Trophoblast cell (in vitro differentiated cells and primary cell): ENCODE measurements at regions not wholly inside any gene's neighbourhood (a gene's known extent, or its start where the extent isn't known, plus 50 kb on each side); places are given as distances from the start of the nearest gene placed in this dataset.

Source experiments
- DNase-seq, 2 donors: peaks; one replicate each; pipeline ENCODE4 v3.0.0-alpha.2; 2016
- H2AFZ ChIP-seq: 2 replicates; pipeline ENCODE4 v1.6.1; 2013; ENCODE audit warnings: low read length, moderate library complexity, mild to moderate bottlenecking; ENCODE audit not compliant: insufficient read depth, poor library complexity
- H2AK5ac ChIP-seq: 2 replicates; pipeline ENCODE4 v1.6.1; 2013; ENCODE audit warnings: mild to moderate bottlenecking, low read length
- H2BK120ac ChIP-seq: 2 replicates; pipeline ENCODE4 v1.6.1; 2013; ENCODE audit warnings: low read length, mild to moderate bottlenecking, moderate library complexity; ENCODE audit not compliant: insufficient read depth, poor library complexity
- H2BK12ac ChIP-seq: 2 replicates; pipeline ENCODE4 v1.6.1; 2013; ENCODE audit warnings: mild to moderate bottlenecking, low read length, moderate library complexity
- H2BK5ac ChIP-seq: 2 replicates; pipeline ENCODE4 v1.6.1; 2013; ENCODE audit warnings: low read length, low read depth, moderate library complexity, mild to moderate bottlenecking; ENCODE audit not compliant: poor library complexity
- H3K14ac ChIP-seq: 2 replicates; pipeline ENCODE4 v1.6.1; 2013; ENCODE audit warnings: mild to moderate bottlenecking, low read length
- H3K18ac ChIP-seq: 2 replicates; pipeline ENCODE4 v1.6.1; 2013; ENCODE audit warnings: mild to moderate bottlenecking, low read length
- H3K23ac ChIP-seq: 2 replicates; pipeline ENCODE4 v1.6.1; 2013; ENCODE audit warnings: low read length
- H3K27ac ChIP-seq: 2 replicates; pipeline ENCODE4 v1.5.1; 2013; ENCODE audit warnings: low read depth, mild to moderate bottlenecking, inconsistent platforms, low read length, moderate library complexity
- H3K27me3 ChIP-seq: 2 replicates; pipeline ENCODE4 v1.6.1; 2013; ENCODE audit warnings: inconsistent platforms, mild to moderate bottlenecking, low read length, moderate library complexity; ENCODE audit not compliant: insufficient read depth
- H3K36me3 ChIP-seq, 2 experiments: 1 replicate in 1 of 2; 2 replicates in 1 of 2; pipeline ENCODE4 v1.6.1; 2013; ENCODE audit warnings: low read length in 2 of 2, mild to moderate bottlenecking in 2 of 2, moderate library complexity in 1 of 2; ENCODE audit not compliant: insufficient read depth in 2 of 2, control insufficient read depth in 1 of 2
- H3K4ac ChIP-seq: 2 replicates; pipeline ENCODE4 v1.6.1; 2013; ENCODE audit warnings: low read depth, mild to moderate bottlenecking, low read length, moderate library complexity
- H3K4me1 ChIP-seq, 2 experiments: 1 replicate in 1 of 2; 2 replicates in 1 of 2; pipeline ENCODE4 v1.6.1; 2013; ENCODE audit warnings: low read length in 2 of 2, mild to moderate bottlenecking in 2 of 2, moderate library complexity in 1 of 2; ENCODE audit not compliant: insufficient read depth in 2 of 2, control insufficient read depth in 1 of 2
- H3K4me2 ChIP-seq: 2 replicates; pipeline ENCODE4 v1.6.1; 2013; ENCODE audit warnings: inconsistent platforms, mild to moderate bottlenecking, low read length, moderate library complexity
- H3K4me3 ChIP-seq: 2 replicates; pipeline ENCODE4 v1.5.1; 2013; ENCODE audit warnings: mild to moderate bottlenecking, low read depth, low read length, inconsistent platforms
- H3K79me1 ChIP-seq: one replicate; pipeline ENCODE4 v1.6.1; 2013; ENCODE audit warnings: low read length
- H3K79me2 ChIP-seq: 2 replicates; pipeline ENCODE4 v1.6.1; 2013; ENCODE audit warnings: low read length, mild to moderate bottlenecking; ENCODE audit not compliant: control insufficient read depth, insufficient read depth, poor library complexity
- H3K9ac ChIP-seq: 2 replicates; pipeline ENCODE4 v1.6.1; 2013; ENCODE audit warnings: mild to moderate bottlenecking, low read length
- H3K9me3 ChIP-seq: 2 replicates; pipeline ENCODE4 v1.6.1; 2013; ENCODE audit warnings: low read depth, mild to moderate bottlenecking, control low read depth, inconsistent platforms, low read length; ENCODE audit not compliant: insufficient read depth
- H4K12ac ChIP-seq: 2 replicates; pipeline ENCODE4 v1.6.1; 2013; ENCODE audit warnings: low read depth, mild to moderate bottlenecking, low read length, moderate library complexity
- H4K8ac ChIP-seq: 2 replicates; pipeline ENCODE4 v1.6.1; 2013; ENCODE audit warnings: low read depth, mild to moderate bottlenecking, low read length, moderate library complexity
- H4K91ac ChIP-seq: one replicate; pipeline ENCODE4 v1.6.1; 2013; ENCODE audit warnings: low read depth, mild to moderate bottlenecking, low read length, moderate library complexity
- WGBS: extraction: QIAGEN DNeasy Blood & Tissue Kit; methylation state at CpG from one replicate; pipeline ENCODE4 v1.1.7; 2013; ENCODE audit warnings: missing lambda C conversion rate; ENCODE audit not compliant: insufficient read length, insufficient coverage; ENCODE audit errors: extremely low coverage; 5-methylcytosine and 5-hydroxymethylcytosine counted together

DNA sequence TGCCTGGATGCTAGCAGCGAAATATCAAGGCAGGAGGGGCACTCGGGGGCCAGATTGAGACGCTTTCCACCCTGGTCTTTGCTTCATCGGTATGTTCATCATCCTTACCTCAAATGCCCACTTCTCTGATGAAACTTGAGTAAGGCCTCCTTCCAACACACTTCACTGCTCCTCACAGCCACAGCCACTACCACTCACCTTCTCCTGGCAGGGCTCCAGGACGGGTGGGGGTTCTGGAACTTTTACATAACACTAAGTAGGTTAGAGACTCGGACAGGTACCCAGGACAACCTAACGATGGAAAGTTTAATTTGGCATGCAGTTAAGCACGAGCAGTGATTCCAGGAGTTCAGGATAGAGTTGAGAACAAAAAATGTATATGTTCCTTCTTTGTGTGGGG, 73.9 kb upstream of the SPAG17 start:
- Histone ChIP-seq H4K8ac (no peak overlapping the region), H2AFZ (no peak overlapping the region), H3K18ac (no peak overlapping the region), H2BK120ac (no peak overlapping the region), H2BK5ac (no peak overlapping the region), H3K79me2 (no peaks in the 10 kb centered on the region), H3K36me3 (no peaks in the 10 kb centered on the region), H3K4me3 (no peak overlapping the region), H3K9me3 (no peaks in the 10 kb centered on the region), H3K4ac (no peak overlapping the region), H3K23ac (no peak overlapping the region), H4K12ac (no peak overlapping the region), H3K27me3 (no peaks in the 10 kb centered on the region), H2BK12ac (no peak overlapping the region), H3K14ac (no peak overlapping the region), H3K27ac (no peak overlapping the region), H2AK5ac (no peak overlapping the region), H3K9ac (no peak overlapping the region), H3K4me2 (no peak overlapping the region), H3K79me1 (peaks cover 6% of the 10 kb centered on the region), H4K91ac (no peak overlapping the region), H3K4me1 (peaks cover 2 to 6% of the 10 kb centered on the region in 2 experiments)
- DNase-seq, result no peak
- no CpG with 5 or more reads among the region's 8 CpGs for whole genome bisulfite sequencing

- Histone ChIP-seq H2AK5ac (no peak overlapping the region), H3K23ac (no peak overlapping the region), H2AFZ (no peak overlapping the region), H2BK5ac (no peak overlapping the region), H4K91ac (no peak overlapping the region), H3K9me3 (no peaks in the 10 kb centered on the region), H3K4me3 (no peak overlapping the region), H3K27ac (no peak overlapping the region), H3K4ac (no peak overlapping the region), H4K12ac (no peak overlapping the region), H3K79me1 (peaks cover 6% of the 10 kb centered on the region), H3K18ac (no peak overlapping the region), H2BK12ac (no peak overlapping the region), H4K8ac (no peak overlapping the region), H3K27me3 (no peaks in the 10 kb centered on the region), H3K14ac (no peak overlapping the region), H3K36me3 (no peaks in the 10 kb centered on the region), H3K9ac (no peak overlapping the region), H3K79me2 (no peaks in the 10 kb centered on the region), H3K4me1 (peaks cover 2 to 9% of the 10 kb centered on the region in 2 experiments), H3K4me2 (no peak overlapping the region), H2BK120ac (no peak overlapping the region)
- no peak for DNase-seq
Measured at GRCh38 chr1:118257946-118258345, 72.9 kb upstream of the SPAG17 start.

DNA sequence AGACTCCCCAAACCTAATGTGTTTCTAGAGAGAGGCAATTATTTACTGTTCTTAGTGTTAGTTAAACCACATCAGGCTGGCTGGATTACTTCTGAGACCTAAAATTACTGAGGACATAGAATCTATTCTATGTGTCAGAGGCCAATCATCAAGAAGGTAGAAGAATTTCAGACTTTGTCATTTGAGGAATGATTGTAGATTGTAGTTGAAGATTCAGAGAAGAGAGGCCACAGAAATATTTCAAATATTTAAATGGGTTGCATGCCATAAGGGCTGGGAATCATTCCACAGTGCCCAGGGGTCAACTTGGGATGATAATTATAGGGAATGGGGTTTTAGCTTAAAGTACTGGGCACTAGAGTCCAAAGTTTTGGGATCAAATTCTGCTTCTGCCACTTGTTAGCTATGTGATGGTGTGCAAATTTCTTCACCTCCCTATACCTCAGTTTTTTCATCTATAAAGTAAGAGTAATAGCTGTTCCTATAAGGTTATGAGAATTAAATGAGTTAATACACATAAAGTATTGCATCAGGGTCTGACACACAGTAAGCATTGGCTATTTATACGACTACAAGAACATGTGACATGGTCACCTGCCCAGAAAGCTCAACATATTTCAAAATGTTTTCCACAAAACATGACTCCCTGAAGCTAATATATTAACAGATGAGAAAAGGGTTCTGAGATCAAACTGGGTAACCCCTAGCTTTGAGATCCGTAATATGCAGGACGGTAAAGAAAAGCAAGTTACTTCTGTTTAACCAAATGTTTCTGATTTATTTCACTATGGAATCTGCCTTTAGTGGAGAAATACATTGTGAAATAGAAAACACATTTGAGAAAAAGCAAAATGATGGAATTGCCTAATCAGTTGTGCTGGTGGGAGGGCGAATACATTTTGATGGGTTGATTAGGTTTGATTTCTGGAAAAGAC, 69.7 kb upstream of the SPAG17 start:
- Histone ChIP-seq H2BK5ac (no peak overlapping the region), H3K9ac (no peak overlapping the region), H3K27ac (no peak overlapping the region), H3K4me2 (no peak overlapping the region), H3K4ac (no peak overlapping the region), H3K18ac (no peak overlapping the region), H3K14ac (no peak overlapping the region), H3K23ac (no peak overlapping the region), H3K79me2 (no peaks in the 10 kb centered on the region), H2BK12ac (no peak overlapping the region), H4K8ac (no peak overlapping the region), H4K12ac (no peak overlapping the region), H2BK120ac (no peak overlapping the region), H3K4me3 (no peak overlapping the region), H2AFZ (no peak overlapping the region), H3K36me3 (no peaks in the 10 kb centered on the region), H3K9me3 (no peaks in the 10 kb centered on the region), H3K27me3 (no peaks in the 10 kb centered on the region), H4K91ac (no peak overlapping the region), H3K79me1 (peaks cover 6% of the 10 kb centered on the region), H2AK5ac (no peak overlapping the region), H3K4me1 (peaks cover 0 to 11% of the 10 kb centered on the region in 2 experiments)
- peak in 1 of 2 donors; percentile 68 for DNase-seq
- no CpG with 5 or more reads among the region's 4 CpGs for WGBS

DNA sequence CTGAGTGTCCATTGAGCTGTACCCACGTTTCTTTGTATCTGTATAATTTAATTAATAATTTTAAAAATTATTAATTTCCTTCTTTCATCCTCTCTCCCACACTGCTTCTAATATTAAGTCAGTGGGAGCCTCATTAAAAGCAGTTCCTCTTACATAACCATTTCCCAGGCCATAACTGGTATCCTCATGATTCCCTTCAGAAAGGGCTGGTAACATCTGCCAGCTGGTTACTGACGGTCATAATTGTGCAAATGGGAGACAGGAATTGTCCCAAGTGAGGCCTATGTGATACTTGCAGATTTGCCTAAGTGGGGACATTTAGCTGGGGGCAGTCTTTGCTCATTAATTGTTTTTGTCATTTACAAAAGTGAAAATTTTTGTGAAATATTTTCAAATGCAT, 69.0 kb upstream of the SPAG17 start:
- no peak overlapping the region for H2BK12ac ChIP-seq
- H4K91ac ChIP-seq, result peak overlapping the region; percentile 76
- no peak overlapping the region for H2AFZ ChIP-seq
- no peak overlapping the region for H3K9ac ChIP-seq
- peak overlapping the region; percentile 55 for H2BK120ac ChIP-seq
- H3K79me1 ChIP-seq, result peaks cover 7% of the 10 kb centered on the region
- no peak overlapping the region for H4K8ac ChIP-seq
- H2BK5ac ChIP-seq, result no peak overlapping the region
- H3K79me2 ChIP-seq, result no peaks in the 10 kb centered on the region
- DNase-seq, result peak in 1 of 2 donors; percentile 13
- H3K36me3 ChIP-seq, result no peaks in the 10 kb centered on the region
- no peak overlapping the region for H4K12ac ChIP-seq
- peaks cover 0 to 11% of the 10 kb centered on the region in 2 experiments for H3K4me1 ChIP-seq
- peak overlapping the region; percentile 33 for H3K27ac ChIP-seq
- no peak overlapping the region for H3K23ac ChIP-seq
- no peaks in the 10 kb centered on the region for H3K9me3 ChIP-seq
- no peak overlapping the region for H2AK5ac ChIP-seq
- no peak overlapping the region for H3K4me2 ChIP-seq
- no peak overlapping the region for H3K14ac ChIP-seq
- no peak overlapping the region for H3K4me3 ChIP-seq
- no peak overlapping the region for H3K18ac ChIP-seq
- H3K27me3 ChIP-seq, result no peaks in the 10 kb centered on the region
- no CpG with 5 or more reads among the region's 2 CpGs for WGBS
- H3K4ac ChIP-seq, result no peak overlapping the region
